Fibroblast of lung (primary cell): ENCODE measurements at regions not wholly inside any gene's neighbourhood (a gene's known extent, or its start where the extent isn't known, plus 50 kb on each side); places are given as distances from the start of the nearest gene placed in this dataset.

Experiments
- DNase-seq, 2 donors: peaks; one replicate each; pipeline versions ENCODE4 v3.0.0 to v3.0.0-alpha.2; 2010; ENCODE audit warnings: low read depth in 2 of 2
- H2AFZ ChIP-seq: 2 replicates; pipeline ENCODE4 v1.5.1; 2012; ENCODE audit warnings: low read length, control low read depth, inconsistent platforms
- H3K27ac ChIP-seq: 2 replicates; pipeline ENCODE4 v1.5.1; 2011; ENCODE audit warnings: low read length, control low read depth; ENCODE audit not compliant: insufficient read depth
- H3K27me3 ChIP-seq: 2 replicates; pipeline ENCODE4 v1.5.1; 2011; ENCODE audit warnings: mild to moderate bottlenecking, low read length; ENCODE audit not compliant: control insufficient read depth, insufficient read depth
- H3K36me3 ChIP-seq: 2 replicates; pipeline ENCODE4 v1.5.1; 2011; ENCODE audit warnings: low read length; ENCODE audit not compliant: control insufficient read depth, insufficient read depth
- H3K4me1 ChIP-seq: 2 replicates; pipeline ENCODE4 v1.5.1; 2011; ENCODE audit warnings: low read length; ENCODE audit not compliant: control insufficient read depth, insufficient read depth; ENCODE audit errors: extremely low read depth
- H3K4me2 ChIP-seq: 2 replicates; pipeline ENCODE4 v1.5.1; 2011; ENCODE audit warnings: low read length, control low read depth; ENCODE audit not compliant: insufficient read depth; ENCODE audit errors: extremely low read depth
- H3K4me3 ChIP-seq, 4 experiments: fragments of 200-600 bp in 1 of 4; sonication (generic) in 1 of 4; replicated peaks in 1 of 4; 2 replicates each; pipeline ENCODE4 v1.5.1; 2011 to 2016; ENCODE audit warnings: low read length in 4 of 4, low read depth in 3 of 4, mild to moderate bottlenecking in 3 of 4, control low read depth in 2 of 4, inconsistent platforms in 1 of 4, mixed read lengths in 1 of 4; ENCODE audit not compliant: insufficient read depth in 1 of 4; ENCODE audit errors: control extremely low read depth in 1 of 4
- H3K79me2 ChIP-seq: 2 replicates; pipeline ENCODE4 v1.5.1; 2012; ENCODE audit warnings: mild to moderate bottlenecking, low read length, inconsistent platforms; ENCODE audit not compliant: control insufficient read depth, insufficient read depth
- H3K9ac ChIP-seq: 2 replicates; pipeline ENCODE4 v1.5.1; 2011; ENCODE audit warnings: mild to moderate bottlenecking, low read length, control low read depth; ENCODE audit not compliant: insufficient read depth
- H3K9me3 ChIP-seq: 2 replicates; pipeline ENCODE4 v1.5.1; 2012; ENCODE audit warnings: low read depth, low read length; ENCODE audit not compliant: control insufficient read depth, insufficient read depth
- H4K20me1 ChIP-seq: 2 replicates; pipeline ENCODE4 v1.5.1; 2011; ENCODE audit warnings: low read length; ENCODE audit not compliant: control insufficient read depth, insufficient read depth; ENCODE audit errors: extremely low read depth
- EZH2 ChIP-seq: IDR thresholded peaks from 2 replicates; pipeline ENCODE4 v1.5.1; 2012; ENCODE audit warnings: low read length, control low read depth, mild to moderate bottlenecking; ENCODE audit errors: missing control alignments
- TF ChIP-seq, protein P1 (sequence below), 2 donors: IDR thresholded peaks in 1 of 2; conservative IDR thresholded peaks in 1 of 2; 1 replicate in 1 of 2; 2 replicates in 1 of 2; pipeline ENCODE4 v1.5.1; 2011 to 2012; ENCODE audit warnings: low read length in 2 of 2, control low read depth in 1 of 2, inconsistent platforms in 1 of 2, low read depth in 1 of 2, mild to moderate bottlenecking in 1 of 2

DNA sequence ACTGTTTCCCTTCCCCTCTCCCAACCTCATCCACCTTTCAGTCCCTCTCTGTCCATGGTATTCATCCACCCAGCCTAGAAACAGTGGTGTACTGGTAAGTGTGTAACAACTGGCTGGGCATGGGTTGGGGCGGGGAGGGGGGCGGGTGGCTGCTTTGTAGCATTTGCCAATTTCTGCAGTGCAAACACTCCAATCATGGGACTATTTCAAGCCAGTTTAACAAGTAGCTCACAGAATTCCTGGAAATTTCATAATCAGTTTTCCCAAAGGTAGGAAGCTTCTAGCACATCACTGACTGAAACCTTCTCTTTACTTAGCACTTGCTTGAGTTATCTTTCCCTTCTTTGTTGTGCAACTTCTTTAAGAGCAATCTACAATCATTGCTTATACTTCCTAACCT lies 100.8 kb upstream of the WASF3 start:
- Histone ChIP-seq H3K4me2 (no peak overlapping the region), H3K4me3 (no peak overlapping the region), H3K27ac (no peak overlapping the region), H4K20me1 (no peaks in the 10 kb centered on the region), H3K9ac (no peak overlapping the region), H2AFZ (no peak overlapping the region), H3K4me1 (peaks cover 11% of the 10 kb centered on the region), H3K9me3 (no peaks in the 10 kb centered on the region), H3K27me3 (no peaks in the 10 kb centered on the region), H3K36me3 (no peaks in the 10 kb centered on the region), H3K79me2 (no peaks in the 10 kb centered on the region)
- TF ChIP-seq EZH2 = no peak
- TF ChIP-seq, protein P1, sequence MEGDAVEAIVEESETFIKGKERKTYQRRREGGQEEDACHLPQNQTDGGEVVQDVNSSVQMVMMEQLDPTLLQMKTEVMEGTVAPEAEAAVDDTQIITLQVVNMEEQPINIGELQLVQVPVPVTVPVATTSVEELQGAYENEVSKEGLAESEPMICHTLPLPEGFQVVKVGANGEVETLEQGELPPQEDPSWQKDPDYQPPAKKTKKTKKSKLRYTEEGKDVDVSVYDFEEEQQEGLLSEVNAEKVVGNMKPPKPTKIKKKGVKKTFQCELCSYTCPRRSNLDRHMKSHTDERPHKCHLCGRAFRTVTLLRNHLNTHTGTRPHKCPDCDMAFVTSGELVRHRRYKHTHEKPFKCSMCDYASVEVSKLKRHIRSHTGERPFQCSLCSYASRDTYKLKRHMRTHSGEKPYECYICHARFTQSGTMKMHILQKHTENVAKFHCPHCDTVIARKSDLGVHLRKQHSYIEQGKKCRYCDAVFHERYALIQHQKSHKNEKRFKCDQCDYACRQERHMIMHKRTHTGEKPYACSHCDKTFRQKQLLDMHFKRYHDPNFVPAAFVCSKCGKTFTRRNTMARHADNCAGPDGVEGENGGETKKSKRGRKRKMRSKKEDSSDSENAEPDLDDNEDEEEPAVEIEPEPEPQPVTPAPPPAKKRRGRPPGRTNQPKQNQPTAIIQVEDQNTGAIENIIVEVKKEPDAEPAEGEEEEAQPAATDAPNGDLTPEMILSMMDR (conservative IDR thresholded peaks at IDR 0.05 in 1 of 2, IDR thresholded peaks at IDR 0.05 in 1 of 2; ENCODE audit: low read depth in 1 of 2, low read length in 2 of 2) = no peak
- no peak for DNase-seq

DNA sequence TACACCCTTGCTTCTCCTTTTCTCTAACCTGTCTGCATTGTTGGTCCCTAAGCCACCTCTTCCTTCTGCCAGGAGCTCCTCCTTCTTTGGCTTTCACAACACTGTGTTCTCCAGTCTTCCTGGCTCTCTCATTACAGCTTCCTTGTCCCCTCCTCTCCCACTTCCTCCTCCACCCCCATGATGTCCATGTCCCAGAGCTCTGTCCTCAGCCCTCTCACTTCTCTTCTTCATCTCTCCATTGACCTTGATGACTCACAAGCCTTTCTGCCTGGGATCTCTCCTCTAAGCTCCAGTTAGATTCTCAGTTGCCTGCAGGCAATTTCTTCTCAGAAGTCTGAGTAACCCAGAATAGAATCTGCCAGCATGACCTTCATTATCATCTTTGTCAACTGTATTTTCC lies 100.3 kb upstream of the WASF3 start:
- Histone ChIP-seq H2AFZ (no peak overlapping the region), H3K36me3 (no peaks in the 10 kb centered on the region), H3K79me2 (no peaks in the 10 kb centered on the region), H3K4me1 (peaks cover 11% of the 10 kb centered on the region), H3K4me3 (no peak overlapping the region), H3K27ac (no peak overlapping the region), H3K27me3 (no peaks in the 10 kb centered on the region), H3K9ac (no peak overlapping the region), H3K9me3 (no peaks in the 10 kb centered on the region), H4K20me1 (no peaks in the 10 kb centered on the region), H3K4me2 (no peak overlapping the region)
- no peak for DNase-seq
- TF ChIP-seq, protein P1 (conservative IDR thresholded peaks at IDR 0.05 in 1 of 2, IDR thresholded peaks at IDR 0.05 in 1 of 2; ENCODE audit: low read depth in 1 of 2, low read length in 2 of 2) = no peak
- TF ChIP-seq EZH2 = no peak

DNA sequence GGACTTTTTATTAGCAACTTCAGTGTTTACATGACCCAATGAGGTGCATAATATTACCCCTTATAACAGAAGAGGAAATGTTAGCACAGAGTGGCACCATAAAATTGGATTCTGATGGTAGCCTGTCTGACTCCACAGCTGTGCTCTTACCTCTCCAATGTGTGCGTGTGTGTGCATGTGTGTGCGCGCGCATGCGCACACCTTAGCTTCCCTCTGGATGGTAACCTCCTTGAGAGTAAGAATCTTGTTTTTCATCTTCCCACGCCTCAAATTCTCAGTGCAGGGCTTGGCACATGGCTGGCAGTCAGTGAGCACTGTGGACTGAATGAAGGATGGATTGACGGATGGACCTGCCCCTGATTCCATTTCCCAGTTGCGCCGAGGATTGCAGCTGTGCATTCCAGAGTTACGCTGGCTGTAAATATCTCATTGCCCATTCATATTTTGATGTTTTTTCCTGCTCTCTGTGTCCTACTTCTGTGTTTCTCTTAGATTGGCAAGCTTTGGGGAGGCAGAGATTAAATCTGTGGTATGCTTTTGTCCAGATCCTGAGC lies 99.2 kb upstream of the WASF3 start:
- no peak for TF ChIP-seq EZH2
- TF ChIP-seq, protein P1 (conservative IDR thresholded peaks at IDR 0.05 in 1 of 2, IDR thresholded peaks at IDR 0.05 in 1 of 2; ENCODE audit: low read depth in 1 of 2, low read length in 2 of 2) = no peak
- H3K79me2 ChIP-seq = no peaks in the 10 kb centered on the region
- DNase-seq = no peak
- no peaks in the 10 kb centered on the region for H3K27me3 ChIP-seq
- peaks cover 11% of the 10 kb centered on the region for H3K4me1 ChIP-seq
- no peaks in the 10 kb centered on the region for H4K20me1 ChIP-seq
- no peak overlapping the region for H3K9ac ChIP-seq
- no peak overlapping the region for H2AFZ ChIP-seq
- H3K4me3 ChIP-seq = no peak overlapping the region
- H3K27ac ChIP-seq = no peak overlapping the region
- H3K4me2 ChIP-seq = no peak overlapping the region
- no peaks in the 10 kb centered on the region for H3K9me3 ChIP-seq
- no peaks in the 10 kb centered on the region for H3K36me3 ChIP-seq
